ENCODE measurements at regions not wholly inside any gene's neighbourhood (a gene's known extent, or its start where the extent isn't known, plus 50 kb on each side); places are given as distances from the start of the nearest gene placed in this dataset.

DNA sequence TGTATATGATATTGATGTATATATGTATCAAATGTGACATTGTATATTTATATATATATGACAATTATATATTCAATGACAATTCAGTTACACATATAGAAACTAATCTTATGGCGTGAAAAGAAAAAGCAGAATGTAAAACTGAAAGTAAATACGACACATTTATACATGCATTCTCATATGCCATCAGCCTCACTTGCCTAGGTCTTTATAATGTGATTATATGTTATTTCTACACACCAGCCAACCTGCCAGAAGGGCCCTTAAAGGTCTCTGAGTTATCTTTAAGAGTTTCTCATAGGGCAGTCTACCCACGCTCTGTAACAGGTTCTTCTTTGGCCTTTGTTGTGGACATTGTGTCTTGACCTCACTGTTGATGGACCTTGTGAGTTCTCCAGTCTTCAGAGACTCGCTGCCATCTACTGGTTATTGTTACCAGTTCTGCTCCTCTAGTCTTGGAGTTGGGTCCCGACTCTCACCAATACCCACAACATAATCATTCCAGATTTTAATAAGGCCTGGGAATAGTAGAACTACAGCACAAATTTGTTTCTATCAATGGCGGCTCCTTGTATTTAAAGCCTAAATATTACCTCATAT lies 371.5 kb upstream of the GOLIM4 start:
- intact Hi-C loops (cut with DNase I) = loop anchor here (10.0 kb wide), 1 partner anchor 252 kb away; no protein-coding TSS in a partner anchor
- DNase-seq = peak in 26 of 42 donors; percentile 6 to 79 (median 42)

DNA sequence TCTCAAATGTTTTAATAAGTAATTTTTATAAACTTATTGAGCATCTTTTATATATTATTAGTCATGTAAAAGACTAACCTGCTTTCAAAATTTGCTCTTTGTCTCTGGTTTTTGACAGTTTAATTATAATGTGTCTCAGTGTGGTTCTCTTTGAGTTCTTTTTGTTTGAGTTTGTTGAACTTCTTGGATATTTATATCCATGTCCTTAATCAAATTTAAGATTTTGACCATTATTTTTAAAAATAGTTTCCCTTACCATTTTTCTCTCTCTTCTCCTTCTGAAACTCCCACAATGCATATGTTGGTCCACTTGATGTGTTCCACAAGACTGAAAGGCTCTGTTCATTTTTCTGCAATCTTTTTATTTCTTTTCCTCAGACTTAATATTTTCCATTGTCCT lies 366.1 kb upstream of the GOLIM4 start:
- no peak for DNase-seq
- intact Hi-C loops (cut with DNase I) = loop anchor here (10.0 kb wide), 1 partner anchor 247 kb away; no protein-coding TSS in a partner anchor

DNA sequence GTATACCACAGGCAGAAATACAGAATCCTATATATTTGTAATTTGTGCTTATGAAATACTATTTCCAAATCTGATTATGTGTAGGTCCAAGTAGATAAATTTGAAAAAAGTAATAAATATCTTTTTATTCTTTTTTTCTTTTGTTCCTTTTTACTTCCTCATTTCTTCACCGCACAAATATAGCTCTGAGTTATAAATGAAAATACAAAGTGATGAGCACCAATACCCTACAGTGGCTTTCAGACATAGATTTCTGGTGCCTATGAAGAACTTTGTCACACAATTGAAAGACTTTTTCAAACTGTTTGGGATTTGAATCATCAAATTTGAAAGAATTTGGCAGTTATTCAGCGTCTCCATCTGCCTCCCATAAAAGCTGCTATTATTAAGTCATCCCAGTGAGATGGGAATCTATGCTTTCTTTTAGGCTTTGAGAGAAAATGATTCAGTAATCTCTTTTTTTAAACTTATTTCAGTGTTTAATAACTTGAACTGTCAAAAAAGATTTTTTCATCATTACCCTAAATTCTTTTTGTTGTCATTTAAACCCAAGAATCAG lies 363.6 kb upstream of the GOLIM4 start:
- DNase-seq = peak in 4 of 42 donors; percentile 5 to 29 (median 20)
- intact Hi-C loops (cut with DNase I) = no loop called here

DNA sequence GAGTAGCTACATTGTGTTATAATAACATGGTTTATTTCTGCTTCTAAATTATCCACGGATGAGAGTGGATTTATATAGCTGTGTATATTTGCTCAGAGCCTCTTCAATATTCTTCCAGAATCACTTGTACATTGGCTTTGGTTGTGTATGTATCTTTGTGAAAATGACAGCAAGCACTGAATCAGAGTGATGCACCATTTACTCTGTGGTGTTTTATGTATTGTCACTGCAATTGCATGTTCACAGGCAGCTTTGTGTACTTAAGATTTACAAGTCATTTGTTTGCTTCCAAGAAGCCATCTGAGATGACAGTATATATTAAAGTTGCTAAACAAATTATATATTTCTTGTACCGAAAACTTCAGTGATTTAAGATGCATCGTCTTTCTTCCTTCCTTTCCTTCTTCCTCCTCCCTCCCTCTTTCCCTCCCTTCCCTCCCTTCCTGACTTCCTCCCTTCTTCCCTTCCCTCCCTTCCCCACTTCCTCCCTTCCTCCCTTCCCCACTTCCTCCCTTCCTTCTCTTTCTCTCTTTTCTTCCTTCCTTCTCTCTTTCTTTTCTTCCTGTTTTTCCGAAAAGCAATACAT lies 362.3 kb upstream of the GOLIM4 start:
- no peak for DNase-seq

DNA sequence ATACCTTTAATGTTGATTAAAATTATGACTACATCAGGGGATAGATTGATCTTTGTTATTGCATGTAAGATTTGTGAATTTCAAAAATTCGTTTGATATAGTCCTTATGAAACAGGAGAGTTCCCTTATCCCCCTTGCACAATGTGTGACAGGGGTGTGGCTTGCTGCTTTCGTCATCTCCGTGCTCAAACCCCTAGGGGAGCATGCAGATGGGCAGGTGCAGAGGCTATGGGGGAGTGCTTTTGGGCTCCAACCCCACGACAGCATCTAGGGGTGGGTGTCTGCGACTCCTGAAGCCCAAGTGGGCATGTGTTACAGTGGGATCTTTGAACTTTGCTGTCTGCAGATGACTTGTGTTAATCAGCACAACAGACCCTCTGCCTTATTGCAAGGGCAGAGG lies 360.1 kb upstream of the GOLIM4 start:
- no peak for DNase-seq
- intact Hi-C loops (cut with DNase I) = no loop called here

More for the DNA sequence above, 362.3 kb upstream of the GOLIM4 start:
- intact Hi-C loops (cut with DNase I) = no loop called here

GRCh38 chr3:168453623-168454022 lies 357.9 kb upstream of the GOLIM4 start:
- intact Hi-C loops (cut with DNase I) = no loop called here
- DNase-seq = no peak

DNA sequence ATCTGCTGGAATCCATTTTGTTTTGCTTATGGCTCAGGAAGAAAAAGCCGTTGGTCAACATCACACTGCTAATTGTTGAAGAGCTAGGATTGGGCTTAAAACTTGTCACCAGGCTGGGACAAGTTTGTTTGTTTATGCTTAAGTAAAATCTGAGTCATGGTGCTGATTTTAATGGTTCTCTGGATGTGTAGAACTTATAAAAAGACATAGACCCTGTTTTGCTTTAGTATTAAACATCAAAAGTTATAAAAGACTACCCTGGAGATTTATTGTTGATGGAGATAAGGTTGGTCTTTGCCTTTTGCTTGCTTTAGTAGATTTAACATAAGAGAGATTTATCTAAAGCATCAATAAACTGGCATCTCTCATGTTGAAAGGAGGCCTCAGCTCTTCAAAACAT lies 348.2 kb upstream of the GOLIM4 start:
- intact Hi-C loops (cut with DNase I) = no loop called here
- DNase-seq = no peak

- DNase-seq = no peak
- intact Hi-C loops (cut with DNase I) = no loop called here
These were observed 346.8 kb upstream of the GOLIM4 start for GRCh38 chr3:168442502-168442901.

GRCh38 chr3:168436245-168436724 lies 340.6 kb upstream of the GOLIM4 start:
- intact Hi-C loops (cut with DNase I) = no loop called here
- DNase-seq = no peak

- intact Hi-C loops (cut with DNase I) = no loop called here
These were observed 335.8 kb upstream of the GOLIM4 start for GRCh38 chr3:168431491-168431890.

DNA sequence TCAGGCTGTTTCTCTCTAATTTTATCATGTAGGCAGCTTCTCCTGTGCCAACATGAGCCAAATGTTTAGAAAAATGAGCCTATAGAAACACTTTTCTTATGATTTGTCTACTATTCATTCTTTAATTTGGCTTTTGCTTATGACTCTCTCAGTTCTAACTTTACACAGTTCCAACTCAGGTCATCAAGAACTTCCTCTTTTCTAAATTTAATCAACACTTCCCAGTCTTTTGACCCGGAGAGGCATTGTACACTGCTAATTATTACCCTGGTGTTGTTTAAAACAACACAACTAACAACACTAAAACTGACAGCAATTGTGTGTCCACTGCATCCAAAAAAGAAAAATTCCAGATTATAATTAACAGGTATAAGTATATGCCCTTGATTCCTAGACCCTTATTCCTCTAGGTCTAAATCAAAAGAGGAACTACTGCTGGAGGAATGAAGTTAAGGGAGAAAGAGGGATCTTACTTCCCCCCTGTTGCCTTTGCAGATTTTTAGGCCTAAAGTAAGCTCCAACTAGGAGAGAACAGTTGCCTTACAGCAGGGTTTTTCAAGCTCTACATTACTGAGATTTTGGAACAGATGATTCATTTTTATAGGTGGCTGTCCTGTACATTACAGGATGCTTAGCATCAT lies 332.2 kb upstream of the GOLIM4 start:
- intact Hi-C loops (cut with DNase I) = no loop called here
- DNase-seq = no peak

More at GRCh38 chr3:168431491-168431890, 335.8 kb upstream of the GOLIM4 start:
- DNase-seq = no peak

DNA sequence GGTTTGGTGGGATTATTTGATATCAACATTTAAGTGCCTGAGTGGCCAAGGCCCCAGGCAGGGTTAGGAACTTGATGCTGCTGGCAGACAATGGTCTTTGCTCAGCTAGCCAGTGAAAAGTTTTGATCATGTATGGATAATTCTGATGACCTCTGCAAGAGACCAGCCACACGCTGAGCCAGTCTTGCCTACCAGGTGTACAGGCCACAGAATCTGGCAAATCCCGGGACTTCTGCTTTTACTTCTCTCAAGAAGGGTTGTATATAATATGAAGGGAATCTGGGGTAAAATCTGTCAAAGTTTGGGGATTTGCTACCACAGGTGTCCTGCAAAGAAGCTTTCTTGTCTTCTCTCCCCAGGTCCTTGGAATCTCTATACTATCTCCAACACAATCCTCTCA lies 331.4 kb upstream of the GOLIM4 start:
- intact Hi-C loops (cut with DNase I) = no loop called here
- no peak for DNase-seq

DNA sequence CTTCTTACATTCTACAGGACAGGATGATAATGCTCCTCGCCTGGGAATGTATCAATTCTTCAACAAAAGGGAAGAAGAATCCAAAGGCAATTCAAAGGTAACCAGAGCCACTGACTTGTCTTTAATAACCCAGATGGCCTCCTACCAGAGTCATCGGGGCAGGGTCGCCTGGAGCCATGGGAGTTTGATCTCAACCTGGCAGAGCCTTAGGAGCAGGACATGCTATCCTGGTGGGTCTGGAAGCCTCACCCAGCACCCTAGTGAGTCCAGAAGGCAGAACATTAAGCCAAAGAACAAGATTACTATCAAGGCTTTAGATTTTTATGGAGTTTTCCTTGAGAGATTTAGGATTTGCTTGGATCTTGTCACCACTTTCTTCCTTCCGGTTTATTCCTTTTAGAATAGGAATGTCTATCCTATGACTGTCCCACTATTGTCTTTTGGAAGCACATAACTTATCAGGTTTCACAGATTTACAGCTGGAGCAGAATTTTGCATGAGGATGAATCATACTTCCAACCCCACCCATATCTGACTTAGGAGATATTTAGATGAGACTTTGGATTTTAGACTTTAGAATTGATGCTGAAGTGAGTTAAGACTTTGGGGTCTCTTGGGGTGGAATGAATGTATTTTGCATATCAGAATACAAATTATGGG lies 330.3 kb upstream of the GOLIM4 start:
- DNase-seq = no peak
- intact Hi-C loops (cut with DNase I) = no loop called here

- intact Hi-C loops (cut with DNase I) = no loop called here
- DNase-seq = no peak
These were observed 328.5 kb upstream of the GOLIM4 start for GRCh38 chr3:168424059-168424734.

- intact Hi-C loops (cut with DNase I) = no loop called here
- no peak for DNase-seq
These were observed 327.1 kb upstream of the GOLIM4 start for GRCh38 chr3:168422843-168423242.

- no peak for DNase-seq
- intact Hi-C loops (cut with DNase I) = no loop called here
These were observed 323.4 kb upstream of the GOLIM4 start for GRCh38 chr3:168419091-168419490.

DNA sequence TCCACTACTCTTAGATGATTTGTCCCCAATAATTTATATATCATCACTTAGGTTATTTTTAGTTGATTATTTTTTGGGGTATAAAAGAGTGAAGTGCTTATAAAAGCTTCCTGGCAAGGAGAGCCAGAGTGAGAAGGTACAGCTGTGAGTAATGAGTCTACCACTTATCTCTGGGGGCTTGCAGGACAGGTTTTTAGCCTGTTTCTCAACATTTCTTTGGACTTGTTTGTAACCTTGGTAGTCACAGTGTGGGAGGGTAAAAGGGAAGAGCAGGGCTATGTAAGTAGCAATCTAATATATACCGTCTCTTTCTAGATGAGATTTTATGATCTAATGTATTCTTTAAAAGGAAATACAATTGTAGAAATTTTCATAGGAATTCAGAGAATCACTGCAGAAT lies 321.3 kb upstream of the GOLIM4 start:
- no peak for DNase-seq
- intact Hi-C loops (cut with DNase I) = no loop called here

GRCh38 chr3:168416446-168416845 lies 320.7 kb upstream of the GOLIM4 start:
- intact Hi-C loops (cut with DNase I) = no loop called here
- no peak for DNase-seq

GRCh38 chr3:168414149-168414548 lies 318.4 kb upstream of the GOLIM4 start:
- intact Hi-C loops (cut with DNase I) = no loop called here
- no peak for DNase-seq

Measured in head of caudate nucleus (tissue), 42 donors.